IMR-90 (cell line): ENCODE measurements at regions not wholly inside any gene's neighbourhood (a gene's known extent, or its start where the extent isn't known, plus 50 kb on each side); places are given as distances from the start of the nearest gene placed in this dataset.

ENCODE experiments used
- ATAC-seq: fragments of 200-7000 bp; cut with Tn5 transposase; 2 replicates; pipeline ENCODE4 v1.9.1; 2020; ENCODE audit warnings: low read depth, mild to moderate bottlenecking, moderate library complexity
- BruUV-seq: library from RNA; stranded (reverse); fragments of 400-500 nt; replicated peaks from 2 replicates; lab custom pipeline; 2021; lab: Mats Ljungman, UMichigan
- CTCF ChIA-PET: fragments of 300-600 bp; formaldehyde crosslinking; extraction: SDS; loops from one replicate; lab custom pipeline; 2021; ENCODE audit warnings: antibody characterized with exemption; lab: Yijun Ruan, JAX
- POLR2A ChIA-PET: fragments of 300-600 bp; sonication (Branson Sonifier 250); formaldehyde crosslinking; loops from one replicate; lab custom pipeline; 2022; ENCODE audit warnings: antibody characterized with exemption; ENCODE audit not compliant: unreplicated experiment; lab: Charles Lee
- DNase-seq: peaks from one replicate; pipeline ENCODE4 v3.0.0; 2013
- H2AFZ ChIP-seq: replicated peaks from 2 replicates; pipeline ENCODE3; 2013; ENCODE audit warnings: low read length, mild to moderate bottlenecking; ENCODE audit not compliant: poor library complexity
- H2AK5ac ChIP-seq: 2 replicates; pipeline ENCODE4 v1.6.1; 2013; ENCODE audit warnings: low read depth, low read length, inconsistent platforms
- H2AK9ac ChIP-seq: replicated peaks from 2 replicates; pipeline ENCODE3; 2013; ENCODE audit warnings: mild to moderate bottlenecking, low read depth, low read length, moderate library complexity; ENCODE audit not compliant: poor library complexity
- H2BK120ac ChIP-seq: 2 replicates; pipeline ENCODE4 v1.6.1; 2013; ENCODE audit warnings: low read depth, low read length, inconsistent platforms
- H2BK15ac ChIP-seq: 3 replicates; pipeline ENCODE4 v1.6.1; 2013; ENCODE audit warnings: low read depth, low read length, inconsistent platforms
- H2BK20ac ChIP-seq: 2 replicates; pipeline ENCODE4 v1.6.1; 2013; ENCODE audit warnings: low read depth, mild to moderate bottlenecking, inconsistent platforms, low read length, moderate library complexity
- H2BK5ac ChIP-seq: 2 replicates; pipeline ENCODE4 v1.6.1; 2013; ENCODE audit warnings: mild to moderate bottlenecking, low read depth, low read length, inconsistent platforms; ENCODE audit not compliant: poor library complexity, severe bottlenecking
- H3K14ac ChIP-seq: replicated peaks from 2 replicates; pipeline ENCODE4 v1.6.1; 2013; ENCODE audit warnings: low read depth, low read length, inconsistent platforms
- H3K18ac ChIP-seq: 2 replicates; pipeline ENCODE4 v1.6.1; 2013; ENCODE audit warnings: low read depth, low read length, control low read depth
- H3K23ac ChIP-seq: 2 replicates; pipeline ENCODE4 v1.6.1; 2013; ENCODE audit warnings: low read depth, low read length, inconsistent platforms
- H3K27ac ChIP-seq: 2 replicates; pipeline ENCODE4 v1.5.1; 2013; ENCODE audit warnings: mild to moderate bottlenecking, control low read depth, low read length; ENCODE audit not compliant: insufficient read depth
- H3K27me3 ChIP-seq: 2 replicates; pipeline ENCODE4 v1.6.1; 2013; ENCODE audit warnings: low read length; ENCODE audit not compliant: control insufficient read depth, insufficient read depth
- H3K36me3 ChIP-seq: 2 replicates; pipeline ENCODE4 v1.6.1; 2013; ENCODE audit warnings: low read length, mixed read lengths; ENCODE audit not compliant: control insufficient read depth, insufficient read depth
- H3K4ac ChIP-seq: 2 replicates; pipeline ENCODE4 v1.6.1; 2013; ENCODE audit warnings: low read depth, low read length, inconsistent platforms
- H3K4me1 ChIP-seq: 2 replicates; pipeline ENCODE4 v1.6.1; 2013; ENCODE audit warnings: low read length, mixed read lengths; ENCODE audit not compliant: control insufficient read depth, insufficient read depth
- H3K4me2 ChIP-seq: 2 replicates; pipeline ENCODE4 v1.6.1; 2013; ENCODE audit warnings: low read depth, mild to moderate bottlenecking, control low read depth, low read length, moderate library complexity
- H3K4me3 ChIP-seq: 2 replicates; pipeline ENCODE4 v1.5.1; 2013; ENCODE audit warnings: low read depth, mild to moderate bottlenecking, control low read depth, low read length, moderate library complexity; ENCODE audit not compliant: insufficient read depth
- H3K56ac ChIP-seq: 2 replicates; pipeline ENCODE4 v1.6.1; 2013; ENCODE audit warnings: low read length, inconsistent platforms; ENCODE audit not compliant: insufficient read depth; ENCODE audit errors: extremely low read depth
- H3K79me1 ChIP-seq, 2 experiments: 2 replicates each; pipeline ENCODE4 v1.6.1; 2013; ENCODE audit warnings: low read length in 2 of 2, inconsistent platforms in 1 of 2, low read depth in 1 of 2
- H3K9ac ChIP-seq: 2 replicates; pipeline ENCODE4 v1.6.1; 2013; ENCODE audit warnings: low read depth, low read length, control low read depth
- H3K9me1 ChIP-seq: 2 replicates; pipeline ENCODE4 v1.6.1; 2013; ENCODE audit warnings: low read length, inconsistent platforms; ENCODE audit not compliant: insufficient read depth
- H3K9me3 ChIP-seq: 2 replicates; pipeline ENCODE4 v1.6.1; 2013; ENCODE audit warnings: low read length; ENCODE audit not compliant: control insufficient read depth, insufficient read depth
- H4K20me1 ChIP-seq: 2 replicates; pipeline ENCODE4 v1.6.1; 2013; ENCODE audit warnings: low read length, inconsistent platforms; ENCODE audit not compliant: insufficient read depth
- H4K5ac ChIP-seq: 2 replicates; pipeline ENCODE4 v1.6.1; 2013; ENCODE audit warnings: mild to moderate bottlenecking, low read depth, low read length, control low read depth
- H4K8ac ChIP-seq, 2 experiments: 2 replicates each; pipeline ENCODE4 v1.6.1; 2013; ENCODE audit warnings: low read depth in 2 of 2, low read length in 2 of 2, control low read depth in 1 of 2, inconsistent platforms in 1 of 2
- H4K91ac ChIP-seq: 2 replicates; pipeline ENCODE4 v1.6.1; 2013; ENCODE audit warnings: low read depth, low read length, inconsistent platforms; ENCODE audit not compliant: insufficient read depth
- CTCF ChIP-seq: conservative IDR thresholded peaks from 2 replicates; pipeline ENCODE4 v1.5.1; 2012; ENCODE audit warnings: mild to moderate bottlenecking, low read depth, low read length, improper control_type of control experiment
- MAFK ChIP-seq: IDR thresholded peaks from 2 replicates; pipeline ENCODE4 v1.6.1; 2012; ENCODE audit warnings: low read depth, low read length, improper control_type of control experiment
- MAZ ChIP-seq: IDR thresholded peaks from 2 replicates; pipeline ENCODE4 v1.6.1; 2012; ENCODE audit warnings: low read depth, mild to moderate bottlenecking, low read length, improper control_type of control experiment, moderate library complexity, borderline replicate concordance
- RAD21 ChIP-seq: IDR thresholded peaks from 2 replicates; pipeline ENCODE4 v1.6.1; 2012; ENCODE audit warnings: low read length, improper control_type of control experiment
- WGBS, 2 experiments: methylation state at CpG; one replicate each; pipeline versions ENCODE4 v1.1.5 to v1.1.7; 2013; ENCODE audit warnings: missing lambda C conversion rate in 2 of 2; ENCODE audit not compliant: insufficient read length in 1 of 2; ENCODE audit errors: extremely low coverage in 2 of 2; 5-methylcytosine and 5-hydroxymethylcytosine counted together
- dilution Hi-C: fragments of 300-500 bp; cut with HindIII; formaldehyde crosslinking; loops from one replicate; pipeline ENCODE4 v1.14.3; 2018; ENCODE audit warnings: low sequenced_read_pairs; ENCODE audit not compliant: unreplicated experiment
- in situ Hi-C: fragments of 300-500 bp; cut with MboI; formaldehyde crosslinking; loops from 3 replicates; pipeline ENCODE4 v1.14.3; 2019; ENCODE audit warnings: low sequenced_read_pairs, inconsistent platforms, mixed read lengths
- intact Hi-C: fragments of 100-400 bp; cut with micrococcal nuclease; formaldehyde crosslinking; loops from 2 replicates; pipeline ENCODE4 v1.10.0; 2022

GRCh38 chr4:15325987-15326386 is 101.8 kb upstream of the C1QTNF7 start:
- Histone ChIP-seq H3K4ac (0 out of 2 replicates have a peak overlapping the region, but pooled peaks have one; percentile 9), H3K23ac (no peak overlapping the region), H2BK120ac (no peak overlapping the region), H3K27me3 (no peaks in the 10 kb centered on the region), H3K56ac (no peak overlapping the region), H3K36me3 (no peaks in the 10 kb centered on the region), H3K4me1 (peaks cover 8% of the 10 kb centered on the region), H2BK20ac (no peak overlapping the region), H2BK15ac (no peak overlapping the region), H3K9ac (no peak overlapping the region), H2BK5ac (no peak overlapping the region), H3K9me3 (peaks cover 3% of the 10 kb centered on the region; the same call in 1 of the 2 replicates), H3K4me2 (no peak overlapping the region), H3K9me1 (no peaks in the 10 kb centered on the region), H3K14ac (no peak overlapping the region), H4K91ac (no peak overlapping the region; the same call in 1 of the 2 replicates), H4K8ac (no peak overlapping the region), H2AK5ac (0 out of 2 replicates have a peak overlapping the region, but pooled peaks have one; percentile 43), H4K20me1 (no peaks in the 10 kb centered on the region), H3K4me3 (no peak overlapping the region), H3K18ac (no peak overlapping the region), H2AK9ac (no peak overlapping the region), H3K27ac (no peak overlapping the region), H3K79me1 (no peaks in the 10 kb centered on the region), H4K5ac (no peak overlapping the region), H2AFZ (no peak overlapping the region)
- 100% methylated on average over 1 of the region's 5 CpGs; no CpG with 5 or more reads in 1 of the 2 experiments for WGBS, 2 experiments
- no TSS peak for BruUV-seq
- ATAC-seq (no peak), DNase-seq (no peak)
- dilution Hi-C loops (no loop called here), in situ Hi-C loops (loop anchor here (25.0 kb wide), 1 partner anchor 1414 kb away; no protein-coding TSS in a partner anchor), intact Hi-C loops (loop anchor here (5.0 kb wide), 1 partner anchor 881 kb away; no protein-coding TSS in a partner anchor)
- POLR2A ChIA-PET, result no interaction called here
- TF ChIP-seq MAZ, result no peak
- no peak for TF ChIP-seq RAD21
- TF ChIP-seq CTCF, result no peak
- no peak for TF ChIP-seq MAFK
- CTCF ChIA-PET, result interaction anchor here (1.0 kb wide), 1 partner anchor 8 kb away, joined by 3 read pairs; no protein-coding TSS in a partner anchor
